Activated T-cell treated with anti-CD3 and anti-CD28 coated beads for 4 hours (primary cell): ENCODE measurements at regions not wholly inside any gene's neighbourhood (a gene's known extent, or its start where the extent isn't known, plus 50 kb on each side); places are given as distances from the start of the nearest gene placed in this dataset.
"Not testable (repeated sequence)": the region's sequence is repeated elsewhere in the genome, so short reads cannot be mapped to it uniquely, and the experiment has no call there.

Experiments used
- DNase-seq: peaks from one replicate; pipeline ENCODE4 v3.0.0-alpha.2; 2020

DNA sequence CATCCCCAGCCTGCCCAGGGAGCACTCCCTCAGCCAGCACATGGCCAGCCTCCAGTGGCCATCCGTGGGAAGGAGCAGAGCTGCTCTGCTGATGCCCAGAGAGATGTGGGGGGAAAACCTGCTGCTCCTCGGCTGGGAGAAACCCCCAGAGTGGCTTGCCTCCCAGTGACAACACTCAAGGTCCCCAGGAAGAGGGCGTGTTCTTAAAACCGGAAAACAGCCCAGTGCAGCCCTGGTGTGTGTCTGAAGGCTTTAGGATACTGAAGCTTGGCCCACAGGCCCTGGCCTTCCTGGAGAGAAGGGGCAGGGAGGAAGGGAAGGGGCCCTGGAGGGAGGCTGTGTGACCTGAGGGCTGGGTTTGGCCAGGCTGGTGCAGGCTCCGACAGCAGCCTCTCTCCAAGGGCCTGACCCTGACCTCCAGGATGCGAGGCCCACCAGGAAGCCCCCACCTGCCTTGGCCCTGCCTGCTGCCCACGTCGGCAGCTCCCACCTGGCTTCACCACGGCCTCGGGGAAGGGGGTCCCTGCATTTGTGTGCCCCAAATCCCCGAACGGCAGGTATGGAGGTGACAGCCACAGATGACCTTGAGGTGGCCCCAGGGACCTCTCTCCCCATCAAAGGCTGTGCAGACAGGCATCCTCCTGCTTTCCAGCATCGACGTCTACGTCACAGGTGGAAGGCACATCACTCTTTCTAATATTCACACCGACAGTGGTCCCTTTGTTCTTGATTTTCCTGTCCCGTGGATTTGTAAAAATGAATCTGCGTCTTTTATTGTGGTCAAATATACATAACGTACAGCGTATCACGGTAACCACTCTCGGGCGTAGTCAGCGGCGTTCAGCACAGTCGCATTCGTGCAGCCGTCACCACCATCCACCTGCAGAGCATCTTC lies 190.0 kb upstream of the C14orf180 start:
- no peak for DNase-seq

- no peak for DNase-seq
These were observed 189.2 kb upstream of the C14orf180 start for GRCh38 chr14:104390221-104390931.

DNA sequence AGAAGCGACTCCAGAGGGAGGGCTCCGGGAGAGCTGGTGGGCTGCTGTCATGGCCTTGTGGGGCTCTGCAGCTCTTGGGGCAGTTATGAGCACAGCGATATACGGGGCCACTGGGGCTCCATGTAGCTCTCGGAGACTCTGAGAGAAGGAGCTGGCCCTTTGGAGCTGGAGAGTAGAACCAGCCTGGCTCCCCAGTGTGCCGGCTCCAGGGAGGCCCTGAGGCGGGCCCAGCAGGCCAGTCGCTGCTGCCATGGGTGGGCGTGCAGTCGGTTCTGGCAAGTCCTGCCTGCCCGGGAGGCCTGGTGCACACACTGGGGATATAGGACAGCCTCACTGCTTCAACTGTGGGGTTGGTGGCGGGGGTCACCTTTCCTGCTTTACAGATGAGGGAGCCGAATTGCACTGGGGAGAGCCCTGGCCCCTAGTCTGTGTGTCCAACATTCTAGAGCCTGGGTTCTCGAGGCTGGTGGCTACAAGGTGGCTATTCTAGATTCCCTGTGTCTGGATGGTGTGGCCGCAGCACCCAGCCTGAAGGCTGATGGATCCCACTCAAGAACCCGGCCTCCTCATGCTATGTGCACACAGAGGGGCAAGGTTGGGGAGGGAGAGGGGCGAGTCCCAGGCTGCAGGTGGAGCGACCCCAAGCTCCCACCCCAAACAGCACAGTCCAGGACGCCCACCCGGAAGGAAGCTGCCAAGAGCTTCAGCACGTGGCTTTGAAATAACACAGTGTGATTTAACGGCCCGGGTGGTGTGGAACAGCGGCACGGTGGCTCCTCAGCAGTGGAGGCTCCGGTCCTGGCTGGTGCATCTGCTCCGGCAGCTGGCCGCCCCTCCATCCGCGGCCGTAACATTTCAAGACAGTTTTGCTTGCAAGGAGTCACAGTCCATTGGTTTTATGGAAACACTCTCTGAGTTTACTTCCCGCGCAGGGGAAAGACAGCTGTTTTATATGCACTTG lies 188.3 kb upstream of the C14orf180 start:
- DNase-seq: no peak

DNA sequence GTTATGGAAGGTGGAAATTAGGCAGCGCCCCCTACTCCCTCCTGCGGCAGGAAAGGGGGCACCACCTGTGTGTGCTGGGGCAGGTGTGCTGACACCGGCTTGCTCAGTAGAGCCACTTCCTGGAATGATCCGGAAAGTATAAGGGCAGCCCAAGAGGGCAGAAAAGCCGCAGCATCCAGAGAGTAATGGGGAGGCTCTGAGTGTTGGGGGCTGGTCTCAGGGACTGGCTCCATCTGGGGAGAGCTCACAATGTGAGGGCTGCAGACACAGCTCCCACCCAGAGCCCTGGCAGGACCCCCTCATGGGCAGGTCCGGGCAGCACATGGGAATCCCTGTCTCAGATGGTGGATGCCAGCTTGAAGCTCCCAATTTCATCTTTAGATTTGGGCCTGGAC lies 187.6 kb upstream of the C14orf180 start:
- DNase-seq: no peak

GRCh38 chr14:104392396-104393198 lies 187.0 kb upstream of the C14orf180 start:
- no peak for DNase-seq

- no peak for DNase-seq
These were observed 186.2 kb upstream of the C14orf180 start for GRCh38 chr14:104393199-104393897.

DNA sequence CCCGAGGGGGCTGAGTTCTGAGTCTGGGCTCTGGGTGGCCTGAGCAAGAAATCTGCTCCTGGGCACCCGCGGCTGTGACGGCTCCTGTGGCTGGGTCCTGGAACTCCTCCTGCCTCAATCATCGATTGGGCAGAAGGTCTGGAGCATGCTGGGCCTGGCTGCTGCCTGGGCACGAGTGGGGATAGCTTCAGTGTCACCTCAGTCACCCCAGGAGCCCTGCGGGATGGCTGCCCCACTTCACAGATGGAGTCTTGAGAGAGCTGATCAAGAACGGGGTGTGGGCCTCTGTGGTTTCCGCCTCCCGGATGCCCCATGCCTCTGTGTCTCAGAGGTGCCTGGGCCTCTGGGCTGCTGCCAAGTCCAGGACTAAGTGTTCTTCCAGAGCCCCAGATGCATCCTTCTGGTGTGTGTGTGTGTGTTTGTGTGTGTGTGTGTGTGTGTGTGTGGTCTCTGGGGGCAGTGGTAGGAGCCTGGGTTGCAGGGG lies 185.6 kb upstream of the C14orf180 start:
- peak; percentile 22 for DNase-seq

GRCh38 chr14:104394409-104394851 lies 185.1 kb upstream of the C14orf180 start:
- no peak for DNase-seq

- no peak for DNase-seq
These were observed 184.3 kb upstream of the C14orf180 start for GRCh38 chr14:104395276-104395675.

DNA sequence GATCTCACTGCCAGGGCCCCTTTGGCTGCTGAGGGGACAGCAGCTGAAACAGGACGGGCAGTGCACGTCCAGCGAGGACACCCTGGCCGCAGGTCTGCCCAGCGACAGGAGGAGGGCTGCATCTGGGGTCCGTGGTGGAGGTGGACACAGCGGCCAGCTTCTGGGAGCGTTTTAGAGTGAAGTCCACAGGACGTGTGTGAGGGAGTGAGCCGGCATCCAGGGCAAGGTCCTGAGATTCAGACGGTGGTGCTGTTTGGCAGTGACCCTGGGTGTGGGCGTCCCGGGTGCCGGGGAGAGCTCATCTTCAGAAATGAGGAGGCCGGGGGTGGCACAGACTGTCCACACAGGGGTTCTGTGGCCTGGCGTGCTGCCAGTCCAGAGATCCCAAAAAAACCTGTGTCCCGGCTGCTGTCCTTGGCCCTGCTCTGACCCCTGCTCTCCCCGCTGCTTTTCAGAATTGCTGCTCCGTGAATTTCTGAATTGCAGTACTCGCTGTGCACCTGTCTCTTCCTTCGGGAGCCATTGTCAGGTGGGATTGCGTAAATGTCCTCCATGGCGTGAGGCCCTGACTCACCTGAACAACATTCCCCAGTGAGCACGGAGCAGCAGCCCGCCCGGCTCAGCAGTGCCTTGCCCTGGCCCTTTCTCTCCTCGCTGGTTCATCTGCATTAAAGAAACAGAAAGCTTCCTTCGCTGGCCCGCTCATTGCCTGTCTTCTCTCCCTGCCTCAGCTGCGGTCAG lies 183.5 kb upstream of the C14orf180 start:
- DNase-seq: no peak

GRCh38 chr14:104396682-104397470 lies 182.7 kb upstream of the C14orf180 start:
- DNase-seq: no peak

DNA sequence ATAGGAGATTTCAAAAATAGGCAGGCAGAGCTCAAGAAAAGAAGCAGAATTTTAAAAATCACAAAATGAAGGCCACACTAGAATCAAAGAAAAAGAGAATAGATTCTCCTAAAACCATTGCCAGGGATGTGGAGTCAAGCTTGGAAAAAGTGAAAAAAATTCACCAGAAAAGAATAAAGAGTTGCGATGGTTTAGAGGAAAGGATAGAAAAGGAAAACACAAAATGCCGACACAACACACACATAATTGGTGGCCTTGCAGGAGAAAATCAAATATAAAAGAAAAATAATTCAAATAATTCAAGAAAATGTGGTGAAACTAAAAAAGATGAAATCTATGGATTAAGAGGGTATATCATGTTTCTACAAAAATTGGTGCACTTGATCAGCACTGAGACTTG lies 181.6 kb upstream of the C14orf180 start:
- DNase-seq: no peak

GRCh38 chr14:104398656-104399055 lies 180.9 kb upstream of the C14orf180 start:
- no peak for DNase-seq

GRCh38 chr14:104399432-104400155 lies 180.0 kb upstream of the C14orf180 start:
- no peak for DNase-seq

DNA sequence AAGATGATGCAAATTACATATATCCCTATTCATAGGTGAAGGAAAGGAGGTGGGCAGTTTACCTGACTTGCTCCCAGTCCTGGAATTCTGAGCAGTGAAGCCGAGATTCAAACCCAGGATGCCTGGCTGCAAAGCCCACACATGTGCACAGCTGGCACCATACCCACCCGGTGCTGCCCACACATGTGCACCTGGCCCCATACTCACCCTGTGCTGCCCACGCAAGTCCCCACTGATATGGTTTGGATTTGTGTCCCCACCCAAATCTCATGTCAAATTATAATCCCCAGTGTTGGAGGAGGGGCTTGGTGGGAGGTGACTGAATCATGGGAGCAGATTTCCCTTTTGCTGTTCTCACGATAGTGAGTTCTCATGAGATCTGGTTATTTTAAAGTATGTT lies 179.2 kb upstream of the C14orf180 start:
- DNase-seq: no peak

- no peak for DNase-seq
These were observed 177.8 kb upstream of the C14orf180 start for GRCh38 chr14:104401785-104402184.

DNA sequence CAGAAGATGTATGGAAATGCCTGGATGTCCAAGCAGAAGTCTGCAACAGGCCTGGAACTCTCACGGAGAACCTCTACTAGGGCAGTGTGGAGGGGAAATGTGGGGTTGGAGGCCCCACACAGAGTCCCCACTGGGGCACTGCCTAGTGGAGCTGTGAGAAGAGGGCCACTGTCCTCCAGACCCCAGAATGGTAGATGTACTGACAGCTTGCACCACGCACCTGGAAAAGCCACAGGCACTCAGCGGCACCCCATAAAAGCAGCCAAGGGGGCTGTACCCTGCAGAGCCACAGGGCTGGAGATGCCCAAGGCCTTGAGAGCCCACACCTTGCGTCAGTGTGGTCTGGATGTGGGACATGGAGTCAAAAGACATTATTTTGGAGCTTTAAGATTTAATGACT lies 177.3 kb upstream of the C14orf180 start:
- DNase-seq: not testable (repeated sequence)

DNA sequence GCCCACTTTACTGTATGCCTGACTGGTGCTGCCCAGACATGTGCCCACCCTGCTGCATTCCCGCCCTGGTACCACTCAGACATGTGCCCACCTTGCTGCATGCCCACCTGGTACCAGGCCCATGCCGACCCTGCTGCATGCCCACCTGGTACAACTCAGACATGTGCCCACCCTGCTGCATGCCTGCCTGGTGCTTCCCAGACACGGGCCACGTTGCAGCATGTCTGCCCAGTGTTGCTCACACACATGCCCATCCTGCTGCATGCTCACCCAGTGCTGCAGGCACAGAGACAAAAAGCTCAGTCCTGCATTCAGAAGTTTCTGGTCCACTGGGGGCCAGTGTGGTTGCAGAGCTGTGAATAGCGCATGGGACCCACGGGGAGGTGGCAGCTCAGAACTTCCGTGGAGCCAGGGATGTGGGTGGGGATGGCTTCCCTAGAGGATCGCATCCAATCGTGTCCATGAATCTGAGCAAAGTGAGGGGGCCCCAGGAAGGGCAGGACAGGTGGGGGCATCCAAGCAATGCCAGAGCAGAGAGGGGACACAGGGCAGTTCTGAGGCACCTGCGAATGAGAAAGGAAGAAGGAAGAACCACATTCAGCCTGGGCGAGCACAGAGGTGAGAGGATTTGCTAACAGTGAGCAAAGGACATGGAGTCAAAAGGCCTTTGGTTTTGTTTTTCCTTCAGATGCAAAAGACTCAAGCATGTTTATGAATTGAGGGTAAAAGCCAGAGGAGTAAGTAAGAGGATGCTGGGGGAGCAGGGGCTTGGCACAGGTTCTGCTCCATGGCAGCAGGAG lies 175.9 kb upstream of the C14orf180 start:
- no peak for DNase-seq
